K562 (cell line): ENCODE measurements at regions not wholly inside any gene's neighbourhood (a gene's known extent, or its start where the extent isn't known, plus 50 kb on each side); places are given as distances from the start of the nearest gene placed in this dataset.

ENCODE experiments used
- ATAC-seq: fragments of 200-7000 bp; cut with Tn5 transposase; 3 replicates; pipeline ENCODE4 v1.9.1; 2020; ENCODE audit warnings: moderate library complexity
- BruUV-seq: library from RNA; stranded (reverse); fragments of 400-500 nt; replicated peaks from 2 replicates; lab custom pipeline; 2021; lab: Mats Ljungman, UMichigan
- CTCF ChIA-PET: fragments of 300-600 bp; formaldehyde crosslinking; extraction: SDS; loops from one replicate; lab custom pipeline; 2021; ENCODE audit warnings: low intra/inter-chr PET ratio; lab: Yijun Ruan, JAX
- POLR2A ChIA-PET: fragments of 300-600, 350-650 bp; sonication (Branson Sonifier 250); formaldehyde crosslinking; extraction: SDS; loops from one replicate; lab custom pipeline; 2021; ENCODE audit warnings: antibody characterized with exemption, inconsistent platforms; lab: Yijun Ruan, JAX
- DNase-seq, 4 experiments: peaks; one replicate each; pipeline versions ENCODE4 v3.0.0 to v3.0.0-alpha.2; 2011 to 2018; ENCODE audit warnings: low spot score in 3 of 4, mixed read lengths in 3 of 4; ENCODE audit errors: extremely low read depth in 1 of 4
- FAIRE-seq: peaks from 2 replicates; lab custom pipeline; 2011; peaks lifted over from hg19 to GRCh38; lab: Jason Lieb, UNC
- H2AFZ ChIP-seq: 2 replicates; pipeline ENCODE4 v1.6.0; 2011; ENCODE audit warnings: low read depth, low read length, control low read depth, inconsistent platforms
- H3K27ac ChIP-seq: fragments of 200-600 bp; 3 replicates; pipeline ENCODE4 v1.8.0; 2011; ENCODE audit warnings: low read depth, mild to moderate bottlenecking, control low read depth, inconsistent platforms, low read length, moderate library complexity, mixed read lengths; ENCODE audit errors: extremely low read depth
- H3K27me3 ChIP-seq, 2 experiments: fragments of 300-600 bp in 1 of 2; 2 replicates in 1 of 2; 3 replicates in 1 of 2; pipeline versions ENCODE4 v1.6.0 to v1.8.0; 2011; ENCODE audit warnings: inconsistent platforms in 2 of 2, low read length in 2 of 2, mild to moderate bottlenecking in 1 of 2, mixed read lengths in 1 of 2, moderate library complexity in 1 of 2; ENCODE audit not compliant: control insufficient read depth in 2 of 2, insufficient read depth in 2 of 2
- H3K36me3 ChIP-seq: fragments of 300-600 bp; 3 replicates; pipeline ENCODE4 v1.8.0; 2011; ENCODE audit warnings: mild to moderate bottlenecking, low read length, inconsistent platforms; ENCODE audit not compliant: control insufficient read depth, insufficient read depth
- H3K4me1 ChIP-seq, 2 experiments: fragments of 200-600 bp in 1 of 2; replicated peaks in 1 of 2; 2 replicates in 1 of 2; 3 replicates in 1 of 2; pipeline versions ENCODE4 v1.5.1 to v1.8.0; 2011; ENCODE audit warnings: inconsistent platforms in 2 of 2, low read length in 2 of 2, mild to moderate bottlenecking in 1 of 2, mixed read lengths in 1 of 2, moderate library complexity in 1 of 2; ENCODE audit not compliant: control insufficient read depth in 2 of 2, insufficient read depth in 2 of 2
- H3K4me2 ChIP-seq: 2 replicates; pipeline ENCODE4 v1.6.1; 2011; ENCODE audit warnings: low read length, control low read depth, inconsistent platforms, mixed read lengths; ENCODE audit not compliant: insufficient read depth
- H3K4me3 ChIP-seq: fragments of 200-600 bp; sonication (generic), shearing (Covaris generic); 2 replicates; pipeline ENCODE4 v1.5.1; 2016; ENCODE audit warnings: control low read depth, inconsistent platforms
- H3K79me2 ChIP-seq: fragments of 200-600 bp; 3 replicates; pipeline ENCODE4 v1.8.0; 2011; ENCODE audit warnings: low read length, inconsistent platforms; ENCODE audit not compliant: control insufficient read depth, insufficient read depth
- H3K9ac ChIP-seq, 2 experiments: 2 replicates each; pipeline versions ENCODE4 v1.6.0 to v1.6.1; 2011; ENCODE audit warnings: low read depth in 2 of 2, low read length in 2 of 2, control low read depth in 1 of 2, inconsistent platforms in 1 of 2, mild to moderate bottlenecking in 1 of 2, mixed read lengths in 1 of 2; ENCODE audit not compliant: insufficient read depth in 1 of 2
- H3K9me1 ChIP-seq: one replicate; pipeline ENCODE4 v1.6.0; 2011; ENCODE audit warnings: inconsistent platforms, mild to moderate bottlenecking, low read length, moderate library complexity; ENCODE audit not compliant: control insufficient read depth, insufficient read depth
- H3K9me3 ChIP-seq: replicated peaks from 2 replicates; pipeline ENCODE4 v1.5.1; 2011; ENCODE audit warnings: low read depth, low read length, inconsistent platforms; ENCODE audit not compliant: control insufficient read depth, insufficient read depth
- H4K20me1 ChIP-seq: replicated peaks from 2 replicates; pipeline ENCODE4 v1.6.1; 2011; ENCODE audit warnings: low read length, inconsistent platforms, mixed read lengths; ENCODE audit not compliant: control insufficient read depth, insufficient read depth
- CEBPB ChIP-seq: fragments of 450-650 bp; IDR thresholded peaks from 2 replicates; pipeline ENCODE4 v1.6.1; 2016; ENCODE audit warnings: missing genetic modification characterization, missing compliant biosample characterization
- CREBBP ChIP-seq: IDR thresholded peaks from one replicate; pipeline ENCODE4 v1.6.1; 2012; ENCODE audit warnings: low read depth, mild to moderate bottlenecking, control low read depth, inconsistent platforms, low read length
- ETV5 ChIP-seq: sonication (generic); formaldehyde crosslinking; IDR thresholded peaks from 2 replicates; pipeline ENCODE4 v1.4.0; 2020; ENCODE audit warnings: low read depth, mild to moderate bottlenecking, missing genetic modification reagents
- HOXB6 ChIP-seq: fragments of 250-450 bp; sonication (Bioruptor Pico); IDR thresholded peaks from 2 replicates; pipeline ENCODE4 v1.5.1; 2022; ENCODE audit warnings: mild to moderate bottlenecking, borderline replicate concordance
- KLF6 ChIP-seq: fragments of 250-450 bp; sonication (Bioruptor Pico); IDR thresholded peaks from 2 replicates; pipeline ENCODE4 v1.4.0; 2020; ENCODE audit warnings: mild to moderate bottlenecking, moderate library complexity, borderline replicate concordance
- MAFF ChIP-seq: IDR thresholded peaks from 2 replicates; pipeline ENCODE4 v1.6.1; 2012; ENCODE audit warnings: low read length, improper control_type of control experiment
- PPARD ChIP-seq: fragments of 250-450 bp; sonication (Bioruptor Pico); IDR thresholded peaks from 2 replicates; pipeline ENCODE4 v1.8.0; 2022; ENCODE audit warnings: inconsistent platforms, mild to moderate bottlenecking, moderate library complexity
- SRSF3 ChIP-seq: fragments of 200-400 bp; formaldehyde crosslinking; IDR thresholded peaks from 2 replicates; pipeline ENCODE4 v1.6.1; 2016; ENCODE audit warnings: mild to moderate bottlenecking, low read length, moderate library complexity; ENCODE audit not compliant: insufficient read depth
- TFAM ChIP-seq: fragments of 250-450 bp; sonication (Bioruptor Pico); conservative IDR thresholded peaks from 2 replicates; pipeline ENCODE4 v1.5.0; 2021; ENCODE audit warnings: mild to moderate bottlenecking, moderate library complexity
- WGBS: fragments of 100-300 bp; shearing (Covaris generic); methylation state at CpG from one replicate; pipeline ENCODE4 v1.1.6; 2016; ENCODE audit warnings: low coverage, mixed read lengths; ENCODE audit not compliant: insufficient coverage; ENCODE audit errors: missing lambda C conversion rate; 5-methylcytosine and 5-hydroxymethylcytosine counted together
- in situ Hi-C: fragments of 300-500 bp; cut with MboI; formaldehyde crosslinking; loops from 4 replicates; pipeline ENCODE4 v1.15.0; 2018; ENCODE audit warnings: inconsistent platforms, mixed read lengths
- intact Hi-C: fragments of 100-400 bp; cut with micrococcal nuclease; formaldehyde crosslinking; loops from 2 replicates; pipeline ENCODE4 v1.14.2; 2022
- TF ChIP-seq, protein P1 (sequence below): fragments of 450-650 bp; formaldehyde crosslinking; IDR thresholded peaks from 2 replicates; pipeline ENCODE4 v1.4.0; 2022; ENCODE audit warnings: missing genetic modification characterization
- TF ChIP-seq, protein P2 (sequence below): fragments of 450-650 bp; IDR thresholded peaks from 2 replicates; pipeline ENCODE4 v1.6.1; 2016; ENCODE audit warnings: mild to moderate bottlenecking, moderate library complexity

GRCh38 chr17:71260366-71260940, 860.4 kb upstream of the SOX9 start:
- DNase-seq: no peak
- H3K27me3 ChIP-seq: no peaks in the 10 kb centered on the region
- intact Hi-C loops: no loop called here
- H3K27ac ChIP-seq: no peak overlapping the region
- WGBS: 0% methylated on average over 6 of the region's 6 CpGs
- POLR2A ChIA-PET: no interaction called here
- no peak overlapping the region for H3K4me3 ChIP-seq
- CTCF ChIA-PET: no interaction called here
- in situ Hi-C loops: no loop called here
- no peak for ATAC-seq
- H3K36me3 ChIP-seq: no peaks in the 10 kb centered on the region
- BruUV-seq: no TSS peak
- H3K9me1 ChIP-seq: no peaks in the 10 kb centered on the region
- H3K9ac ChIP-seq: no peak overlapping the region
- no peaks in the 10 kb centered on the region for H3K9me3 ChIP-seq
- no peak overlapping the region for H2AFZ ChIP-seq
- FAIRE-seq: no peak
- no peaks in the 10 kb centered on the region for H3K4me1 ChIP-seq
- no peaks in the 10 kb centered on the region for H4K20me1 ChIP-seq
- H3K4me2 ChIP-seq: no peak overlapping the region
- no peaks in the 10 kb centered on the region for H3K79me2 ChIP-seq
- TF ChIP-seq KLF6 (no peak), CREBBP (no peak), TFAM (CRISPR knock-in tag) (no peak), MAFF (no peak), CEBPB (tag) (no peak), SRSF3 (no peak), PPARD (CRISPR knock-in tag) (no peak), HOXB6 (CRISPR knock-in tag) (no peak), ETV5 (CRISPR knock-in tag) (no peak)
- TF ChIP-seq, protein P1, sequence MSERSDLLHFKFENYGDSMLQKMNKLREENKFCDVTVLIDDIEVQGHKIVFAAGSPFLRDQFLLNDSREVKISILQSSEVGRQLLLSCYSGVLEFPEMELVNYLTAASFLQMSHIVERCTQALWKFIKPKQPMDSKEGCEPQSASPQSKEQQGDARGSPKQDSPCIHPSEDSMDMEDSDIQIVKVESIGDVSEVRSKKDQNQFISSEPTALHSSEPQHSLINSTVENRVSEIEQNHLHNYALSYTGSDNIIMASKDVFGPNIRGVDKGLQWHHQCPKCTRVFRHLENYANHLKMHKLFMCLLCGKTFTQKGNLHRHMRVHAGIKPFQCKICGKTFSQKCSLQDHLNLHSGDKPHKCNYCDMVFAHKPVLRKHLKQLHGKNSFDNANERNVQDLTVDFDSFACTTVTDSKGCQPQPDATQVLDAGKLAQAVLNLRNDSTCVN (CRISPR knock-in tag): no peak
- TF ChIP-seq, protein P2, sequence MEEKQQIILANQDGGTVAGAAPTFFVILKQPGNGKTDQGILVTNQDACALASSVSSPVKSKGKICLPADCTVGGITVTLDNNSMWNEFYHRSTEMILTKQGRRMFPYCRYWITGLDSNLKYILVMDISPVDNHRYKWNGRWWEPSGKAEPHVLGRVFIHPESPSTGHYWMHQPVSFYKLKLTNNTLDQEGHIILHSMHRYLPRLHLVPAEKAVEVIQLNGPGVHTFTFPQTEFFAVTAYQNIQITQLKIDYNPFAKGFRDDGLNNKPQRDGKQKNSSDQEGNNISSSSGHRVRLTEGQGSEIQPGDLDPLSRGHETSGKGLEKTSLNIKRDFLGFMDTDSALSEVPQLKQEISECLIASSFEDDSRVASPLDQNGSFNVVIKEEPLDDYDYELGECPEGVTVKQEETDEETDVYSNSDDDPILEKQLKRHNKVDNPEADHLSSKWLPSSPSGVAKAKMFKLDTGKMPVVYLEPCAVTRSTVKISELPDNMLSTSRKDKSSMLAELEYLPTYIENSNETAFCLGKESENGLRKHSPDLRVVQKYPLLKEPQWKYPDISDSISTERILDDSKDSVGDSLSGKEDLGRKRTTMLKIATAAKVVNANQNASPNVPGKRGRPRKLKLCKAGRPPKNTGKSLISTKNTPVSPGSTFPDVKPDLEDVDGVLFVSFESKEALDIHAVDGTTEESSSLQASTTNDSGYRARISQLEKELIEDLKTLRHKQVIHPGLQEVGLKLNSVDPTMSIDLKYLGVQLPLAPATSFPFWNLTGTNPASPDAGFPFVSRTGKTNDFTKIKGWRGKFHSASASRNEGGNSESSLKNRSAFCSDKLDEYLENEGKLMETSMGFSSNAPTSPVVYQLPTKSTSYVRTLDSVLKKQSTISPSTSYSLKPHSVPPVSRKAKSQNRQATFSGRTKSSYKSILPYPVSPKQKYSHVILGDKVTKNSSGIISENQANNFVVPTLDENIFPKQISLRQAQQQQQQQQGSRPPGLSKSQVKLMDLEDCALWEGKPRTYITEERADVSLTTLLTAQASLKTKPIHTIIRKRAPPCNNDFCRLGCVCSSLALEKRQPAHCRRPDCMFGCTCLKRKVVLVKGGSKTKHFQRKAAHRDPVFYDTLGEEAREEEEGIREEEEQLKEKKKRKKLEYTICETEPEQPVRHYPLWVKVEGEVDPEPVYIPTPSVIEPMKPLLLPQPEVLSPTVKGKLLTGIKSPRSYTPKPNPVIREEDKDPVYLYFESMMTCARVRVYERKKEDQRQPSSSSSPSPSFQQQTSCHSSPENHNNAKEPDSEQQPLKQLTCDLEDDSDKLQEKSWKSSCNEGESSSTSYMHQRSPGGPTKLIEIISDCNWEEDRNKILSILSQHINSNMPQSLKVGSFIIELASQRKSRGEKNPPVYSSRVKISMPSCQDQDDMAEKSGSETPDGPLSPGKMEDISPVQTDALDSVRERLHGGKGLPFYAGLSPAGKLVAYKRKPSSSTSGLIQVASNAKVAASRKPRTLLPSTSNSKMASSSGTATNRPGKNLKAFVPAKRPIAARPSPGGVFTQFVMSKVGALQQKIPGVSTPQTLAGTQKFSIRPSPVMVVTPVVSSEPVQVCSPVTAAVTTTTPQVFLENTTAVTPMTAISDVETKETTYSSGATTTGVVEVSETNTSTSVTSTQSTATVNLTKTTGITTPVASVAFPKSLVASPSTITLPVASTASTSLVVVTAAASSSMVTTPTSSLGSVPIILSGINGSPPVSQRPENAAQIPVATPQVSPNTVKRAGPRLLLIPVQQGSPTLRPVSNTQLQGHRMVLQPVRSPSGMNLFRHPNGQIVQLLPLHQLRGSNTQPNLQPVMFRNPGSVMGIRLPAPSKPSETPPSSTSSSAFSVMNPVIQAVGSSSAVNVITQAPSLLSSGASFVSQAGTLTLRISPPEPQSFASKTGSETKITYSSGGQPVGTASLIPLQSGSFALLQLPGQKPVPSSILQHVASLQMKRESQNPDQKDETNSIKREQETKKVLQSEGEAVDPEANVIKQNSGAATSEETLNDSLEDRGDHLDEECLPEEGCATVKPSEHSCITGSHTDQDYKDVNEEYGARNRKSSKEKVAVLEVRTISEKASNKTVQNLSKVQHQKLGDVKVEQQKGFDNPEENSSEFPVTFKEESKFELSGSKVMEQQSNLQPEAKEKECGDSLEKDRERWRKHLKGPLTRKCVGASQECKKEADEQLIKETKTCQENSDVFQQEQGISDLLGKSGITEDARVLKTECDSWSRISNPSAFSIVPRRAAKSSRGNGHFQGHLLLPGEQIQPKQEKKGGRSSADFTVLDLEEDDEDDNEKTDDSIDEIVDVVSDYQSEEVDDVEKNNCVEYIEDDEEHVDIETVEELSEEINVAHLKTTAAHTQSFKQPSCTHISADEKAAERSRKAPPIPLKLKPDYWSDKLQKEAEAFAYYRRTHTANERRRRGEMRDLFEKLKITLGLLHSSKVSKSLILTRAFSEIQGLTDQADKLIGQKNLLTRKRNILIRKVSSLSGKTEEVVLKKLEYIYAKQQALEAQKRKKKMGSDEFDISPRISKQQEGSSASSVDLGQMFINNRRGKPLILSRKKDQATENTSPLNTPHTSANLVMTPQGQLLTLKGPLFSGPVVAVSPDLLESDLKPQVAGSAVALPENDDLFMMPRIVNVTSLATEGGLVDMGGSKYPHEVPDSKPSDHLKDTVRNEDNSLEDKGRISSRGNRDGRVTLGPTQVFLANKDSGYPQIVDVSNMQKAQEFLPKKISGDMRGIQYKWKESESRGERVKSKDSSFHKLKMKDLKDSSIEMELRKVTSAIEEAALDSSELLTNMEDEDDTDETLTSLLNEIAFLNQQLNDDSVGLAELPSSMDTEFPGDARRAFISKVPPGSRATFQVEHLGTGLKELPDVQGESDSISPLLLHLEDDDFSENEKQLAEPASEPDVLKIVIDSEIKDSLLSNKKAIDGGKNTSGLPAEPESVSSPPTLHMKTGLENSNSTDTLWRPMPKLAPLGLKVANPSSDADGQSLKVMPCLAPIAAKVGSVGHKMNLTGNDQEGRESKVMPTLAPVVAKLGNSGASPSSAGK: no peak
